ENCODE measurements at regions not wholly inside any gene's neighbourhood (a gene's known extent, or its start where the extent isn't known, plus 50 kb on each side); places are given as distances from the start of the nearest gene placed in this dataset.

- Mint-ChIP-seq H3K9me3 (no peaks in the 10 kb centered on the region), H3K36me3 (ENCODE audit: low read depth) (no peaks in the 10 kb centered on the region), H3K4me1 (peaks cover 6% of the 10 kb centered on the region), H3K27me3 (ENCODE audit: low read depth) (peaks cover 4% of the 10 kb centered on the region), H3K4me3 (no peak overlapping the region), H3K27ac (no peak overlapping the region)
- TF ChIP-seq CTCF (IDR thresholded peaks at IDR 0.05; ENCODE audit: unreplicated experiment in 3 of 3): no peak
Observed at GRCh38 chrX:107549504-107549903, 78.8 kb upstream of the PRPS1 start.

- Mint-ChIP-seq H3K4me3 (no peak overlapping the region), H3K9me3 (no peaks in the 10 kb centered on the region), H3K4me1 (peaks cover 6% of the 10 kb centered on the region), H3K27ac (no peak overlapping the region), H3K27me3 (ENCODE audit: low read depth) (peaks cover 4% of the 10 kb centered on the region), H3K36me3 (ENCODE audit: low read depth) (no peaks in the 10 kb centered on the region)
- no peak for TF ChIP-seq CTCF (IDR thresholded peaks at IDR 0.05; ENCODE audit: unreplicated experiment in 3 of 3)
Observed at GRCh38 chrX:107551546-107551945, 76.8 kb upstream of the PRPS1 start.

- H3K4me3 Mint-ChIP-seq: no peak overlapping the region
- H3K27ac Mint-ChIP-seq: no peak overlapping the region
- TF ChIP-seq CTCF (IDR thresholded peaks at IDR 0.05; ENCODE audit: unreplicated experiment in 3 of 3): no peak
- H3K9me3 Mint-ChIP-seq: no peaks in the 10 kb centered on the region
- H3K36me3 Mint-ChIP-seq (ENCODE audit: low read depth): no peaks in the 10 kb centered on the region
- H3K27me3 Mint-ChIP-seq (ENCODE audit: low read depth): peaks cover 4% of the 10 kb centered on the region
- H3K4me1 Mint-ChIP-seq: peaks cover 6% of the 10 kb centered on the region
Observed at GRCh38 chrX:107552930-107553329, 75.4 kb upstream of the PRPS1 start.

GRCh38 chrX:107556967-107557366 is 71.3 kb upstream of the PRPS1 start:
- no peaks in the 10 kb centered on the region for H3K27me3 Mint-ChIP-seq (ENCODE audit: low read depth)
- peaks cover 10% of the 10 kb centered on the region for H3K4me1 Mint-ChIP-seq
- TF ChIP-seq CTCF (IDR thresholded peaks at IDR 0.05; ENCODE audit: unreplicated experiment in 3 of 3): no peak
- H3K4me3 Mint-ChIP-seq: no peak overlapping the region
- H3K9me3 Mint-ChIP-seq: no peaks in the 10 kb centered on the region
- H3K36me3 Mint-ChIP-seq (ENCODE audit: low read depth): no peaks in the 10 kb centered on the region
- H3K27ac Mint-ChIP-seq: no peak overlapping the region

GRCh38 chrX:107559506-107559905 is 68.8 kb upstream of the PRPS1 start:
- no peak for TF ChIP-seq CTCF (IDR thresholded peaks at IDR 0.05; ENCODE audit: unreplicated experiment in 3 of 3)
- no peak overlapping the region for H3K4me3 Mint-ChIP-seq
- peaks cover 4% of the 10 kb centered on the region for H3K4me1 Mint-ChIP-seq
- peaks cover 3% of the 10 kb centered on the region for H3K9me3 Mint-ChIP-seq
- no peaks in the 10 kb centered on the region for H3K36me3 Mint-ChIP-seq (ENCODE audit: low read depth)
- no peak overlapping the region for H3K27ac Mint-ChIP-seq
- no peaks in the 10 kb centered on the region for H3K27me3 Mint-ChIP-seq (ENCODE audit: low read depth)

- no peak for TF ChIP-seq CTCF (IDR thresholded peaks at IDR 0.05; ENCODE audit: unreplicated experiment in 3 of 3)
- H3K27ac Mint-ChIP-seq: no peak overlapping the region
- no peaks in the 10 kb centered on the region for H3K27me3 Mint-ChIP-seq (ENCODE audit: low read depth)
- H3K4me1 Mint-ChIP-seq: peaks cover 4% of the 10 kb centered on the region
- no peaks in the 10 kb centered on the region for H3K36me3 Mint-ChIP-seq (ENCODE audit: low read depth)
- H3K4me3 Mint-ChIP-seq: no peak overlapping the region
- peaks cover 3% of the 10 kb centered on the region for H3K9me3 Mint-ChIP-seq
Observed at GRCh38 chrX:107560041-107560440, 68.3 kb upstream of the PRPS1 start.

All from nephron (organoid).